ENCODE measurements at regions not wholly inside any gene's neighbourhood (a gene's known extent, or its start where the extent isn't known, plus 50 kb on each side); places are given as distances from the start of the nearest gene placed in this dataset.

DNA sequence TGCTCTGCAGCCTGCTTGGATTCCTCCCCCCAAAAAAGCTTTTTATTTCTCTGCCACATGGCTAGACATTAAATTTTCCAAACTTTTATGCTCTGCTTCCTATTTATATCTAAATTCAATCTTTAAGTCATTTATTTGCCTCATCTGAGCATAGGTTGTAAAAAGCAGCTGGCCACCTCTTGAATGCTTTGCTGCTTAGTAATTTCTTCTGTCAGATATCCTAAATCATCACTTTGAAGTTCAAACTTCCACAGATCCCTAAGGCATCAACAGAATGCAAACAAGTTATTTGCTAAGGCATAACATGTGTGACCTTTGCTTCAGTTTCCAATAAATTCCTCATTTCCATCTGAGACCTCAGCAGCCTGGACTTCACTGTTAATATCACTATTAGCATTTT is 209.6 kb downstream of the FSCB start:
- TF ChIP-seq, protein P1, sequence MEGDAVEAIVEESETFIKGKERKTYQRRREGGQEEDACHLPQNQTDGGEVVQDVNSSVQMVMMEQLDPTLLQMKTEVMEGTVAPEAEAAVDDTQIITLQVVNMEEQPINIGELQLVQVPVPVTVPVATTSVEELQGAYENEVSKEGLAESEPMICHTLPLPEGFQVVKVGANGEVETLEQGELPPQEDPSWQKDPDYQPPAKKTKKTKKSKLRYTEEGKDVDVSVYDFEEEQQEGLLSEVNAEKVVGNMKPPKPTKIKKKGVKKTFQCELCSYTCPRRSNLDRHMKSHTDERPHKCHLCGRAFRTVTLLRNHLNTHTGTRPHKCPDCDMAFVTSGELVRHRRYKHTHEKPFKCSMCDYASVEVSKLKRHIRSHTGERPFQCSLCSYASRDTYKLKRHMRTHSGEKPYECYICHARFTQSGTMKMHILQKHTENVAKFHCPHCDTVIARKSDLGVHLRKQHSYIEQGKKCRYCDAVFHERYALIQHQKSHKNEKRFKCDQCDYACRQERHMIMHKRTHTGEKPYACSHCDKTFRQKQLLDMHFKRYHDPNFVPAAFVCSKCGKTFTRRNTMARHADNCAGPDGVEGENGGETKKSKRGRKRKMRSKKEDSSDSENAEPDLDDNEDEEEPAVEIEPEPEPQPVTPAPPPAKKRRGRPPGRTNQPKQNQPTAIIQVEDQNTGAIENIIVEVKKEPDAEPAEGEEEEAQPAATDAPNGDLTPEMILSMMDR (conservative IDR thresholded peaks at IDR 0.05; ENCODE audit: low read depth, low read length): no peak
- TF ChIP-seq EZH2 (IDR thresholded peaks at IDR 0.05; ENCODE audit: borderline replicate concordance, low read depth, low read length, poor library complexity, severe bottlenecking): no peak
- POLR2A ChIA-PET (ENCODE audit: low non-redundant PET): no interaction called here
- H3K4me1 ChIP-seq (ENCODE audit: insufficient read depth, low read length, poor library complexity, severe bottlenecking): peaks cover 4% of the 10 kb centered on the region
- no peak overlapping the region for H3K27ac ChIP-seq (ENCODE audit: low read depth, low read length, poor library complexity, severe bottlenecking)
- intact Hi-C loops (cut with micrococcal nuclease; ENCODE audit: unreplicated experiment): no loop called here
- H3K9me3 ChIP-seq (ENCODE audit: low read depth, low read length, poor library complexity, severe bottlenecking): no peaks in the 10 kb centered on the region
- no peak overlapping the region for H3K4me3 ChIP-seq (ENCODE audit: low read depth, low read length, poor library complexity, severe bottlenecking)
- no TSS peak for BruUV-seq (replicated peaks)
- DNase-seq (ENCODE audit: low spot score): no peak
- no peaks in the 10 kb centered on the region for H3K27me3 ChIP-seq (replicated peaks; ENCODE audit: insufficient read depth, low read depth, low read length, poor library complexity)
- H3K36me3 ChIP-seq (ENCODE audit: insufficient read depth, low read length, poor library complexity, severe bottlenecking): no peaks in the 10 kb centered on the region
- CTCF ChIA-PET: no interaction called here

DNA sequence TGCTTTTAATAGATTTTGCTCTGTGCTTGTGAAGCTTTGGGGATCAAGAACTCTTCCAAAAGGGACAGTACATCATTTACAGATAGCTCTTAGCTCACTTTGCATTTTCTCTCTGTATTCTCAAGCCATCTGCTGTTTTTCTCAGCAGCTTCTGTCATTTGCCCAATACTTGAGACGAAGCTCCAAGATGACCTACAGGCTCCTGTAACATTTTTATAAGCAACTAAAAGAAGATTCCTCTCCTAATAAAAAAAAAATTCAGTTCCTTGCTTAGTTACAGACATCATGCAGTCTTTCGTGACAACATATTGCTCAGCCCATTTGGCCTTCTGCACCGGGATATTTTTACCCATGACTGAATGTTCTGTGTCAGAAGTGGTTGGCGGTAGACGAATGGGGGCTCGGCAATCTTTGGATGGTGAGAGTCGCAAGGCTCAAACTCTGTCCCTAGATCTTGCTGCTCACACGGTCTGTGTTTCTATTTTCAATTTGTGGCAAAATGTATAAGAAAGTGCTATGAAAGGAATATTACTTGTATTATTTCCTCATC is 215.6 kb downstream of the FSCB start:
- Histone ChIP-seq H3K9me3 (ENCODE audit: low read depth, low read length, poor library complexity, severe bottlenecking) (no peaks in the 10 kb centered on the region), H3K27ac (ENCODE audit: low read depth, low read length, poor library complexity, severe bottlenecking) (no peak overlapping the region), H3K27me3 (replicated peaks; ENCODE audit: insufficient read depth, low read depth, low read length, poor library complexity) (no peaks in the 10 kb centered on the region), H3K4me3 (ENCODE audit: low read depth, low read length, poor library complexity, severe bottlenecking) (no peak overlapping the region), H3K36me3 (ENCODE audit: insufficient read depth, low read length, poor library complexity, severe bottlenecking) (no peaks in the 10 kb centered on the region), H3K4me1 (ENCODE audit: insufficient read depth, low read length, poor library complexity, severe bottlenecking) (no peaks in the 10 kb centered on the region)
- no TSS peak for BruUV-seq (replicated peaks)
- intact Hi-C loops (cut with micrococcal nuclease; ENCODE audit: unreplicated experiment): no loop called here
- TF ChIP-seq EZH2 (IDR thresholded peaks at IDR 0.05; ENCODE audit: borderline replicate concordance, low read depth, low read length, poor library complexity, severe bottlenecking): no peak
- TF ChIP-seq, protein P1 (conservative IDR thresholded peaks at IDR 0.05; ENCODE audit: low read depth, low read length): no peak
- ChIA-PET POLR2A (ENCODE audit: low non-redundant PET) (no interaction called here), CTCF (no interaction called here)
- DNase-seq (ENCODE audit: low spot score): no peak

DNA sequence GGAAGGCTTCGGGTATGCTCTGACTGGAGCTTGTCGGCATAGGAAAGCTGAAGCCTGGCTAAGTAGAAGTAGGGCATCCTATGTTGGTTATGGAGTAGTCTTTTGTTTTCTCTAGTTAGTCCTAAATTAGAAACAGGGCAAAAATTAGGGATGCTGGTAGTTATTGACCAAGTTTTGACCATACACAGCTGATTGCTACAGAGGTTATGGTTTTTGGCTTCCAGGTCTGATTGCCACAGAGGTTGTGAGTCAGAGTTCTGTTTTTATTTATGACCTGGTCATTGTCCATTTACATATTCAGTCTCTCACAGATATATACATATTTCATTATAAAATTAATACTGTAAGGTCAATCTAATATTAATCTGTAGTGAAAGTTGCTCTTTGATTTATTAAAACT is 219.2 kb downstream of the FSCB start:
- intact Hi-C loops (cut with micrococcal nuclease; ENCODE audit: unreplicated experiment): no loop called here
- BruUV-seq (replicated peaks): no TSS peak
- no peak for DNase-seq (ENCODE audit: low spot score)
- TF ChIP-seq EZH2 (IDR thresholded peaks at IDR 0.05; ENCODE audit: borderline replicate concordance, low read depth, low read length, poor library complexity, severe bottlenecking): no peak
- TF ChIP-seq, protein P1 (conservative IDR thresholded peaks at IDR 0.05; ENCODE audit: low read depth, low read length): no peak
- H3K36me3 ChIP-seq (ENCODE audit: insufficient read depth, low read length, poor library complexity, severe bottlenecking): no peaks in the 10 kb centered on the region
- POLR2A ChIA-PET (ENCODE audit: low non-redundant PET): no interaction called here
- H3K9me3 ChIP-seq (ENCODE audit: low read depth, low read length, poor library complexity, severe bottlenecking): no peaks in the 10 kb centered on the region
- H3K4me3 ChIP-seq (ENCODE audit: low read depth, low read length, poor library complexity, severe bottlenecking): no peak overlapping the region
- no peaks in the 10 kb centered on the region for H3K27me3 ChIP-seq (replicated peaks; ENCODE audit: insufficient read depth, low read depth, low read length, poor library complexity)
- H3K4me1 ChIP-seq (ENCODE audit: insufficient read depth, low read length, poor library complexity, severe bottlenecking): no peaks in the 10 kb centered on the region
- CTCF ChIA-PET: no interaction called here
- no peak overlapping the region for H3K27ac ChIP-seq (ENCODE audit: low read depth, low read length, poor library complexity, severe bottlenecking)
